CD4-positive, alpha-beta T cell treated with Interleukin-4 for 4 hours (primary cell): ENCODE measurements at regions not wholly inside any gene's neighbourhood (a gene's known extent, or its start where the extent isn't known, plus 50 kb on each side); places are given as distances from the start of the nearest gene placed in this dataset.

Source experiments
- DNase-seq: peaks from one replicate; pipeline ENCODE4 v3.0.0-alpha.2; 2020

DNA sequence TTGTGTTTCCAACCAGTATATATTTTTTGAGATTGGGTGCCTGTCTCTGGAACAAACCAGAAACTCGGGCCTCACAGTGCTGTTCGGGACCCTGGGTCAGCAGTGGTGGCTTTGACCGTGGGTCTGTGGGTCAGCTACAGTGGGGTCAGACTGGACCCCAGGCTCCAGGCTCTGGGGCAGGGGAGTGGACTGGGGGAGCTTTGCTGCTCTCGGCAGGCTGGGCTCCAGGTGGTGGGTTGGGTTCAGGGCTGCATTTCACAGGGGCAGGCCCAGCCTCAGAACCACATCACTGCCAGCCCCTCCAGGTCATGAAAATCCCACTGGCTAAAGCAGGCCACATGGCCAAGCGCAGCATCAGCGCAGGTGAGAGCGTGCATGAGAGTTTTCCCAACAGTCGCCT lies 1279.3 kb downstream of the BRD1 start:
- no peak for DNase-seq

DNA sequence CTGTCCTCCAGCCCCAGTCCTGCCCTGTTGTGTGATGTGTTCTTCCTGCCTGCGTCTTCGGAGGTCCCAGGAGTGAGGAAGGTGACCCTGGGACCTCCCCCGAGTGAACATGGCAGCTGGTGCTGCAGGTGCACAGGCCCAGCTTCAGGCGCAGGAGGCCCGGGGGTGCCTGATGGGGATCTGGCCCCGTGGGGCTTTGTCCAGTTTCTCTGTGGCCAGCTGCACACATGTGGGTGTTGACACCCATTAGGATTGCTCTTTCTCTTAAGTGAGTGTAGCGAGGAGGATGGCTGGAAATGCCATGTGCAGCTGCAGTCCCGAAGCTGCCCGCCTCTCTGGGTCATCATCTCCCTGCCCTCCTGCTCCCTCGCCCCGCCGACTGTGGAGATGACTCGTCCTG lies 1279.7 kb downstream of the BRD1 start:
- no peak for DNase-seq

DNA sequence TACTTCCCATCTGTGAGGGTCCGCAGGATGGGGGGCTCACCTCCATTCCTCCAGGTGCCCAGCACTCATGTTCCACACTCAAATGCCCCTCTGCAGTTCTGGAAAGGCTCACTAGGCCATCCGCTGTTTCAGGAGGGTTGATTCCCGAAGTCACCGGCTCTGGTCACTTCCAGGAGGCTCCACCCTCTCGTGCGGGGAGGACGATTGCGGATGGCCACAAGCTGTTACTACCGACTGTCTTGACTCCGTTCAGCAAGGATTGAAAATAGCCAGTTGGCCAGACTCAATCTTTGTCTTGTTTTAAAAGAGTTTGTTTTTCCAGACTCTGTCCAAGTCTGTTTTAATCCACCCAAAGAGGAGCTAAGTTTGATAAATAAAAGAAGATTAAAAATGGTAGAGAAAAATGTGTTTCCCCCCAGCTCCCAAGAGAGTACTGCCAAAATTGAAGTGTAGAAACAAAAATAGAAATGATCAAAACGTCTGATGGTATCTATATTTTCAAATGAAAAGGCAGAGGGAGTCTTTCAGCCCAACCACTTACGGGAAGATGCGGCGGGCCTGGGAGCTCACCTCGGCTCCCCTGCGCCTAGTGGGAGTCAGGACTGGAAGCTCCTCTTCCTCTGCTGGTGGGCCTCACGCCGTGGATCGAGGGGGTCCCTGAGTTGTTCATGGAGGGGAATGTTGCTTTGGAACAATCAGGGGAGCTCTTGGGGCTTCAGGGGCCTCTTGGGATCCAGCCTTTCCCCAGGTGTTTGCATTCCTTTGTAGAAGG lies 1280.8 kb downstream of the BRD1 start:
- no peak for DNase-seq

DNA sequence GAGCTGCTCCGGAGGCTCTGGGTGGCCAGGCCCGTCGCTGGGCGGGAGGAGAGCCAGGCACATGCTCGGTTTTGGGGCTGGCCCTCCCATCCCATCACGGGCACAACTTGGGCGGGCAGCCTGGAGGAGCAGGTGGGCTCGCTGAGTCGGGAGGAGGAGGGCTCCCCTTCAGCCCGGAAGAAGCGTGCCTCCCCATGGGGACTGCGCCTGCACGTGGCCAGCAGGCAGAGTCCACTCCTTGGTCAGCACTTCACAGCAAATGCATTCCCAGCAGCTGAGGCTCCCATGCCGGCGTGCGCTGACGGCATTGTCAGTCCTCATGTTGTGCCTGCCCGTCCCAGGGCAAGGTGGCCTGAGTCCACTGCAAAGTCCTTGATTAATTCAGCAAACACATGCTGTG lies 1281.7 kb downstream of the BRD1 start:
- DNase-seq = no peak

GRCh38 chr22:48541401-48542098 lies 1286.1 kb downstream of the BRD1 start:
- DNase-seq = no peak

DNA sequence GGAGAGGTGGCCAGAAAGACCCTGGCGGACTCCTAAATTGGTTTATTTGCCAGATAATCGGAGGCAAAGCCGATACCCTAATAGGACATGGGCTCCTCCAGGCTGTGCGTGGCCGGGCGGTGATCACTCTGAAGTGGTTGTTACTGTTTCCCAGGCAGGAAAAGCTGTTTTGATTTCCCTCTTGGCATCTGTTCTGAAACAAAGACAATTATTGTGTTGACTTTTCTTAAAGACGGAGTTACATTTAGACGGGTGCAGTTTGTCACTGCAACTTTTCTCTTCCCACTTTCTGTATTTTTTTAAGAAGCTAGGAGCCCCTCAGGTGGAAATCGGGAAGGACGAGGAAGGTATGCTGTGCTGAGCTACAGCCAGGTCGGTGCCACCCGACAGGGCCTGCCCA lies 1288.4 kb downstream of the BRD1 start:
- DNase-seq = no peak

- DNase-seq = no peak
Observed at GRCh38 chr22:48538291-48538820, 1289.3 kb downstream of the BRD1 start.

- DNase-seq = no peak
Observed at GRCh38 chr22:48537343-48537680, 1290.4 kb downstream of the BRD1 start.

DNA sequence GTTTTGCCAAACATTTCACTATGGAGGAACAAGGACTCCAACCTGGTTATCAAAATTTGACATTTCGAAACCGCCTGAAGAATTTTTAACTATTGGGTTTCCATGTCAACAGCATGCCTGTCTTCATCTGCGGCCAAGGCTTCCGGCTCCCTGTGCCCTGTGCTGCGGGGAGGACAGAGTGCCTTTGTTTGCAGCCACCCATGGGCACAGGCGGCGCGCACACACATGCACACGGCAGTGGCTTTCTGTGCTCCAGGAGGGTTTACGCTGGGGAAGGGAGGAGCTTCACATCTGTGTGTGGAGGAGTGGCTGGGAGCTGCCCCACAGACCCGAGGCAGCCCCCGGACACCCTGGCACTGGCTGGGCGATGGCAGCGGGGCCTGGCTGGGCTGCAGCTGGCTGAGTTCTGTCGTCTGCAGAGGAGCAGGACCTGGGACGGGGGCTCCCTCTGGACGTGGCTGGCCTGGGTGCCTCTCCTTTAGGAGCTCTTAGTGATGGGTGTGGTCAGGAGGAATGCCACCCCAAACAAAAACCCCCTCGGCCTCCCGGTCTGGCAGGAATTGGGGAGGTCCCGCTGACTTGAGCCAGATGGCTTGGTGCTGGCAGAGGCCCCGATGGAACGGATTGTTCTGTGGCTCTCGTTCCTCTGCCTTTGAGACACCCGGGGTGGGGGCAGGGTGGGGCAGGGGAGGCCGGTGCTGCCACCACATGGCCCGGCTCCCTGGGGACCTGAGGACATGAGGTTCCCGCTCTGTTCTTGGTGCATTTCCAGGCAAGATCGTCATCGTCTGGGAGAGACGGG lies 1290.9 kb downstream of the BRD1 start:
- DNase-seq = no peak

- DNase-seq = no peak
Observed at GRCh38 chr22:48535868-48536540, 1291.7 kb downstream of the BRD1 start.

DNA sequence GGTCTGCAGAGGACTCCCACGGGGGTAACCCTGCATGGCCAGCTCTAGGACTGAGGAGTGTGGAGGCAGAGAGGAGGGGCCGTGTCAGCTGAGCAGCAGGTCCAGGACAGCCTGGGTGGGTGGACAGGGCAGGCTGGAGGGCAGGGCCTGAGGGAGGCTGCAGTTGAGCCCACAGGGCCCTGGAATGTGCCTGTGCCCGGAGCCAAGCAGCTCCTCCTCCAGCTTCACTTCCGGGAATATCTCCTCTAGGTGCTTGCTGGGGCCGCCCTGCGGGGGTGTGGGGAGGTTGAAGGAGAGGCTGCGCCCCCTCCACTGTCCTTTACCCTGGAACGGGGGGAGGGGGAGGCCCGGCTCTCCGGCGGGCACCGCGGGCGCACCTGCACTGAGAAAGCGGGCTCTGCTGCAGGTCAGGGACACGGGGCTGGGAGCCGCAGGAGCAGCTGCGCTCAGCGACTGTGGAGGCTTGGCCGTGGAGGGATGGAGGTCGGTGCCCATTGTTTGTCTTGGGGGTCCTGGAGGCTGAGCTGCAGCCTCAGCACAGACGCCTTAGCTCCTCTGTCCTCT lies 1293.2 kb downstream of the BRD1 start:
- no peak for DNase-seq

GRCh38 chr22:48532986-48533385 lies 1294.7 kb downstream of the BRD1 start:
- DNase-seq = no peak

- DNase-seq = no peak
Observed at GRCh38 chr22:48531761-48532435, 1295.8 kb downstream of the BRD1 start.

DNA sequence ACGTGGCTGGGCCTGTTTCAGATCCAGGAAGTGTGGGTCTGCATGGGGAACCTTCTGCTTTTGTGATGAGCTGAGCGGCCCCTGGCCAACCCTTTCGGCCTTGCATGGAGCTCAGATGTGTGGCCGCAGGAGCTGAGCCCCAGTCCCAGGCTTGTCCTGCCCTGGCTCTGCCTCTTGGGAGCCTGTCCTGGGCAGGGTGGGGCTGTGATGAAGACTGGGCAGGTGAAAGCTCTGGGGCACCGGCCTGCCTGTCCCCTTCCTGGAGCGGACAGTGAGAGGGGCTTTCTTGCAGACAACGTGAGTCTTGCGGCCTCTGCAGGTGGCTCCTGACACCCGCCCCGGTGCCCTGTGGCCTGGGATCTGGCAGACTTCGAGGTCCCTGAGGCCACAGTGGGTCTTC lies 1296.6 kb downstream of the BRD1 start:
- DNase-seq = no peak

GRCh38 chr22:48530666-48531065 lies 1297.0 kb downstream of the BRD1 start:
- no peak for DNase-seq

- no peak for DNase-seq
Observed at GRCh38 chr22:48528221-48528915, 1299.3 kb downstream of the BRD1 start.

DNA sequence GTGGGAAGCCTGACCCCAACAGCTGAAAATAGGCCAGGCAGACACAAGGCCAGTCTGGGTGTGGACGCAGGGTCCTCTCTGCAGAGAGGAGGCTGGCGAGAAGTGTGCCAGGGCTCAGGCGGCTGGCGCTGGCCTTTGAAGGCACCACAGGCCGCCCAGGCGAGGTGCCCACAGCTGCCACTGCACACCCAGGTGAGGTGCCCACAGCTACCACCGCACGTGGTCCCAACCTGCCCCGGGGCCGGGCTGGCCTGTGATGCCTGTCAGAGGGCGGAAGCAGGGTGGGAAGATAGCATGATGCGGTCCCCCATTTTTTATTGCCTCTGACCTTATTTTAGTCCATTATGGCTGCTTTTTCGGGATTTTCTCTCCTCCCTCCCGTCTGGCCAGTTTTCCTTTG lies 1303.9 kb downstream of the BRD1 start:
- DNase-seq = no peak

DNA sequence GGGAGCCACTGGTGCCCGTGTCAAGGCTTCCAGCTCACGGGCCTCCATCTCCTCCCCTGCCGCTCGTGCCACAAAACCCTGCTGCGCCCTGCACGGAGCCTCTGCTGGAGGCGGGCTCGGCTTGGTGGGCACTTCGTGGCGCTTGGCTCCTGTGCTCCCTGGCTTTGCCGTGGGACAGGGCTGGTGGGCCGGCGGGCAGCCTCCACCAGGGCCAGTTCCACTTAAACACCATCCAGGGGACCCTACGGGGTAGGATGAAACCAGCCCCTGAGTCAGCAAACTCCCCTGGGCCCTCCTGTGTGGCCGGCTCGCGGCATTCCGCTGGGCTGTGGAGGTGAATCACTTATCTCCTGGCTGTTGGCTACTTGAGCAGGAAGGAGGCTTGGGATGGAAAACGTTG lies 1304.6 kb downstream of the BRD1 start:
- no peak for DNase-seq

- DNase-seq = no peak
Observed at GRCh38 chr22:48522271-48522670, 1305.4 kb downstream of the BRD1 start.

DNA sequence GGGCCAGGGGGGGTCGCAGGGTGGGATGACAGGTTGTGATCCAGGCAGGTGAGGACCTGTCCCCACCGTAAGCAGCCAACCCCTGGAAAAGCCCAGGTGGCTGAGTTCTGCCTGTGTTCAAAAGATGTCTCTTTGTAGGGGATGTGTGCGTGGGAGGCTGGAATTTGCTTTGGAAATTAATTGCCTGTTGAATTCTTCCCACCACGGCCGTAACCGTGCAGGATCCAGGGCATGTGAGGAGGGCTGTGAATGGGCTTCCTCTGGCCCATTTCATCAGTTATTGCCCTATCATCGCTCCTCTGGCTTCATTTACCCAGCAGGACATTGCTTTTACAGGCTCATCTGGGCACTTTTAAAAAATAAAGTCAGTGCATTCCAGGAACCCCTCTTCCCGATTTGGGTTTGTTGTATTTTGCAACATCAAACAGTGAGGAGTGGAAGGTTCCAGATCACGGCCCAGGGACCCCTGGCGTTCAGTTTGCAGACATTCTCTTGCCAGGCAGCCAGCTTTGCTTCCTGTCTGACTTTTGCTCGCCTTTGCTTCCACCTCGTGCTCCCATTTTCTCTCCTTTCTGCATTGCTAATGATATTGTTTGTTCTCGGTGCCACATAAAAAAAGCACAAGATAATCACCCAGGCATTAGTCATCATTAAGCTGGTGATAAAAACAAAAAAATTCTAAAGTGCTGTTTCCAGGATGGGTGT lies 1306.6 kb downstream of the BRD1 start:
- DNase-seq = no peak

- no peak for DNase-seq
Observed at GRCh38 chr22:48520207-48520606, 1307.5 kb downstream of the BRD1 start.
